ENCODE measurements at regions not wholly inside any gene's neighbourhood (a gene's known extent, or its start where the extent isn't known, plus 50 kb on each side); places are given as distances from the start of the nearest gene placed in this dataset.
"Not testable (repeated sequence)": the region's sequence is repeated elsewhere in the genome, so short reads cannot be mapped to it uniquely, and the experiment has no call there.

- no peak for DNase-seq
These were observed 92.5 kb downstream of the MMUT start for GRCh38 chr6:49370518-49370917.

- no peak for DNase-seq
These were observed 96.5 kb downstream of the MMUT start for GRCh38 chr6:49366539-49366938.

GRCh38 chr6:49348561-49348960 lies 114.5 kb downstream of the MMUT start:
- DNase-seq = no peak

- no peak for DNase-seq
These were observed 120.6 kb downstream of the MMUT start for GRCh38 chr6:49342410-49342809.

GRCh38 chr6:49341869-49342268 lies 121.2 kb downstream of the MMUT start:
- DNase-seq = no peak

- DNase-seq = no peak
These were observed 124.0 kb downstream of the MMUT start for GRCh38 chr6:49339096-49339495.

- DNase-seq = peak; percentile 47
These were observed 126.4 kb downstream of the MMUT start for GRCh38 chr6:49336514-49337131.

- DNase-seq = no peak
These were observed 129.5 kb downstream of the MMUT start for GRCh38 chr6:49333345-49334125.

GRCh38 chr6:49332781-49333180 lies 130.3 kb downstream of the MMUT start:
- DNase-seq = no peak

GRCh38 chr6:49329186-49329585 lies 133.9 kb downstream of the MMUT start:
- no peak for DNase-seq

GRCh38 chr6:49328051-49328744 lies 134.9 kb downstream of the MMUT start:
- no peak for DNase-seq

GRCh38 chr6:49327571-49327970 lies 135.5 kb downstream of the MMUT start:
- DNase-seq = no peak

GRCh38 chr6:49327005-49327404 lies 136.0 kb downstream of the MMUT start:
- DNase-seq = no peak

- DNase-seq = no peak
These were observed 136.7 kb downstream of the MMUT start for GRCh38 chr6:49326347-49326746.

- DNase-seq = no peak
These were observed 137.2 kb downstream of the MMUT start for GRCh38 chr6:49325891-49326290.

GRCh38 chr6:49322861-49323260 lies 140.2 kb downstream of the MMUT start:
- DNase-seq = no peak

- DNase-seq = no peak
These were observed 141.4 kb downstream of the MMUT start for GRCh38 chr6:49321561-49322072.

GRCh38 chr6:49305010-49305409 lies 158.0 kb downstream of the MMUT start:
- no peak for DNase-seq

GRCh38 chr6:49304393-49304792 lies 158.7 kb downstream of the MMUT start:
- DNase-seq = not testable (repeated sequence)

- no peak for DNase-seq
These were observed 162.1 kb downstream of the MMUT start for GRCh38 chr6:49300911-49301310.

GRCh38 chr6:49300443-49300842 lies 162.6 kb downstream of the MMUT start:
- no peak for DNase-seq

- DNase-seq = no peak
These were observed 163.8 kb downstream of the MMUT start for GRCh38 chr6:49299279-49299678.

GRCh38 chr6:49284180-49284579 lies 178.9 kb downstream of the MMUT start:
- no peak for DNase-seq

Data from NCI-H82 (cell line).